Germinal center (tissue), 1 donor: ENCODE measurements at regions not wholly inside any gene's neighbourhood (a gene's known extent, or its start where the extent isn't known, plus 50 kb on each side); places are given as distances from the start of the nearest gene placed in this dataset.
"Not testable (repeated sequence)": the region's sequence is repeated elsewhere in the genome, so short reads cannot be mapped to it uniquely, and the experiment has no call there.

Experiments used
- DNase-seq: peaks from one replicate; pipeline ENCODE4 v3.0.0; 2012; ENCODE audit warnings: mixed read lengths, low spot score

GRCh38 chr6:97456070-97456469, 173.1 kb upstream of the MMS22L start:
- no peak for DNase-seq

GRCh38 chr6:97459535-97459934, 176.5 kb upstream of the MMS22L start:
- DNase-seq = no peak

- DNase-seq = no peak
Observed at GRCh38 chr6:97459986-97460385, 177.0 kb upstream of the MMS22L start.

GRCh38 chr6:97460394-97461080, 177.5 kb upstream of the MMS22L start:
- no peak for DNase-seq

- no peak for DNase-seq
Observed at GRCh38 chr6:97461218-97461617, 178.2 kb upstream of the MMS22L start.

- no peak for DNase-seq
Observed at GRCh38 chr6:97462031-97462430, 179.0 kb upstream of the MMS22L start.

- no peak for DNase-seq
Observed at GRCh38 chr6:97462938-97463598, 180.1 kb upstream of the MMS22L start.

- DNase-seq = no peak
Observed at GRCh38 chr6:97465877-97466561, 183.0 kb upstream of the MMS22L start.

- no peak for DNase-seq
Observed at GRCh38 chr6:97468981-97469380, 186.0 kb upstream of the MMS22L start.

- DNase-seq = no peak
Observed at GRCh38 chr6:97469451-97469850, 186.4 kb upstream of the MMS22L start.

- no peak for DNase-seq
Observed at GRCh38 chr6:97470322-97470721, 187.3 kb upstream of the MMS22L start.

GRCh38 chr6:97473979-97474378, 191.0 kb upstream of the MMS22L start:
- DNase-seq = no peak

GRCh38 chr6:97497713-97498331, 214.8 kb upstream of the MMS22L start:
- peak; percentile 12 for DNase-seq

GRCh38 chr6:97501853-97502252, 218.8 kb upstream of the MMS22L start:
- no peak for DNase-seq

GRCh38 chr6:97508646-97509045, 225.6 kb upstream of the MMS22L start:
- no peak for DNase-seq

- DNase-seq = not testable (repeated sequence)
Observed at GRCh38 chr6:97513260-97513659, 230.2 kb upstream of the MMS22L start.

GRCh38 chr6:97524811-97525210, 241.8 kb upstream of the MMS22L start:
- DNase-seq = no peak

- DNase-seq = no peak
Observed at GRCh38 chr6:97535800-97536199, 252.8 kb upstream of the MMS22L start.

GRCh38 chr6:97548354-97548753, 265.3 kb upstream of the MMS22L start:
- DNase-seq = no peak

GRCh38 chr6:97557355-97557754, 274.3 kb upstream of the MMS22L start:
- no peak for DNase-seq

- no peak for DNase-seq
Observed at GRCh38 chr6:97563529-97563928, 280.5 kb upstream of the MMS22L start.

GRCh38 chr6:97572943-97573342, 289.9 kb upstream of the MMS22L start:
- no peak for DNase-seq

GRCh38 chr6:97586344-97586743, 303.3 kb upstream of the MMS22L start:
- DNase-seq = peak; percentile 2
